ENCODE measurements at regions not wholly inside any gene's neighbourhood (a gene's known extent, or its start where the extent isn't known, plus 50 kb on each side); places are given as distances from the start of the nearest gene placed in this dataset.

- H3K27ac ChIP-seq (ENCODE audit: low read depth, low read length), result no peak overlapping the region
- H3K23ac ChIP-seq (ENCODE audit: low read length), result no peak overlapping the region
- H2AFZ ChIP-seq (ENCODE audit: insufficient read depth, low read length, poor library complexity), result no peak overlapping the region
- H3K4me1 ChIP-seq (ENCODE audit: control insufficient read depth in 1 of 2, insufficient read depth in 2 of 2, low read length in 2 of 2), result no peaks in the 10 kb centered on the region
- no peak overlapping the region for H3K4me2 ChIP-seq (ENCODE audit: low read length)
- no peak overlapping the region for H2BK12ac ChIP-seq (ENCODE audit: low read length)
- no peaks in the 10 kb centered on the region for H3K79me2 ChIP-seq (ENCODE audit: control insufficient read depth, insufficient read depth, low read length, poor library complexity)
- H2AK5ac ChIP-seq (ENCODE audit: low read length), result no peak overlapping the region
- H3K36me3 ChIP-seq (ENCODE audit: control insufficient read depth in 1 of 2, insufficient read depth in 2 of 2, low read length in 2 of 2), result no peaks in the 10 kb centered on the region
- H2BK5ac ChIP-seq (ENCODE audit: low read depth, low read length, poor library complexity), result no peak overlapping the region
- no peaks in the 10 kb centered on the region for H3K27me3 ChIP-seq (ENCODE audit: insufficient read depth, low read length)
- no CpG with 5 or more reads among the region's 3 CpGs for WGBS (ENCODE audit: extremely low coverage, insufficient coverage, insufficient read length)
- no peak overlapping the region for H3K4me3 ChIP-seq (ENCODE audit: low read depth, low read length)
- no peak for DNase-seq
- no peak overlapping the region for H4K12ac ChIP-seq (ENCODE audit: low read depth, low read length)
- no peak overlapping the region for H2BK120ac ChIP-seq (ENCODE audit: insufficient read depth, low read length, poor library complexity)
- H4K91ac ChIP-seq (ENCODE audit: low read depth, low read length), result no peak overlapping the region
- H3K14ac ChIP-seq (ENCODE audit: low read length), result no peak overlapping the region
- no peak overlapping the region for H3K4ac ChIP-seq (ENCODE audit: low read depth, low read length)
- no peak overlapping the region for H3K18ac ChIP-seq (ENCODE audit: low read length)
- no peaks in the 10 kb centered on the region for H3K9me3 ChIP-seq (ENCODE audit: insufficient read depth, low read depth, low read length)
- H3K9ac ChIP-seq (ENCODE audit: low read length), result no peak overlapping the region
- no peak overlapping the region for H4K8ac ChIP-seq (ENCODE audit: low read depth, low read length)
- no peaks in the 10 kb centered on the region for H3K79me1 ChIP-seq (ENCODE audit: low read length)
These were observed 313.4 kb downstream of the AEBP2 start for GRCh38 chr12:19752712-19753111.

DNA sequence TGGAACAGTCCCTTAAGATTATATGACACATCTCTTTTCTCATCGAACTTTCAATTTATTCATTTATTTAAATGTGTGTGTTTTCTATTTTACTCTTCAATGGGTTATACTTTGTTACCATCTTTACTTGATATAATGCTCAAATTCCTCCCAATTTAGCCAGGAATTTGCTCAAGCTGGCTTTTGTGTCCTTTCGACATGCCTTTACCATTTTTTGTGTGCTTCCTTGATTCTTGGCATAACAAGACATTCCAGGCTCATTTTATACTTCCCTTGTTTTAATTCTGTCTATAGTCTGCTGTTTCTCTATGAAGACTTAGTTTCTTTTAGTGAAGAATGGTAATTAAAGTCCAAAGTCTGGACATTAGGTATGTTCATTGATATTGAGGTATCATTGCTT is 315.8 kb downstream of the AEBP2 start:
- Histone ChIP-seq H2AK5ac (ENCODE audit: low read length) (no peak overlapping the region), H3K23ac (ENCODE audit: low read length) (no peak overlapping the region), H3K9ac (ENCODE audit: low read length) (no peak overlapping the region), H2BK120ac (ENCODE audit: insufficient read depth, low read length, poor library complexity) (no peak overlapping the region), H3K79me2 (ENCODE audit: control insufficient read depth, insufficient read depth, low read length, poor library complexity) (no peaks in the 10 kb centered on the region), H3K27ac (ENCODE audit: low read depth, low read length) (no peak overlapping the region), H4K12ac (ENCODE audit: low read depth, low read length) (no peak overlapping the region), H4K91ac (ENCODE audit: low read depth, low read length) (no peak overlapping the region), H3K14ac (ENCODE audit: low read length) (no peak overlapping the region), H3K27me3 (ENCODE audit: insufficient read depth, low read length) (no peaks in the 10 kb centered on the region), H2BK12ac (ENCODE audit: low read length) (no peak overlapping the region), H3K4ac (ENCODE audit: low read depth, low read length) (no peak overlapping the region), H3K79me1 (ENCODE audit: low read length) (no peaks in the 10 kb centered on the region), H3K36me3 (ENCODE audit: control insufficient read depth in 1 of 2, insufficient read depth in 2 of 2, low read length in 2 of 2) (no peaks in the 10 kb centered on the region), H3K4me1 (ENCODE audit: control insufficient read depth in 1 of 2, insufficient read depth in 2 of 2, low read length in 2 of 2) (no peaks in the 10 kb centered on the region), H2AFZ (ENCODE audit: insufficient read depth, low read length, poor library complexity) (no peak overlapping the region), H3K4me2 (ENCODE audit: low read length) (no peak overlapping the region), H3K9me3 (ENCODE audit: insufficient read depth, low read depth, low read length) (no peaks in the 10 kb centered on the region), H4K8ac (ENCODE audit: low read depth, low read length) (no peak overlapping the region), H3K18ac (ENCODE audit: low read length) (no peak overlapping the region), H3K4me3 (ENCODE audit: low read depth, low read length) (no peak overlapping the region), H2BK5ac (ENCODE audit: low read depth, low read length, poor library complexity) (no peak overlapping the region)
- no CpG with 5 or more reads among the region's 2 CpGs for WGBS (ENCODE audit: extremely low coverage, insufficient coverage, insufficient read length)
- peak in 1 of 2 donors; percentile 39 for DNase-seq

- H4K91ac ChIP-seq (ENCODE audit: low read depth, low read length), result no peak overlapping the region
- H3K27me3 ChIP-seq (ENCODE audit: insufficient read depth, low read length), result no peaks in the 10 kb centered on the region
- no peak overlapping the region for H3K27ac ChIP-seq (ENCODE audit: low read depth, low read length)
- H4K12ac ChIP-seq (ENCODE audit: low read depth, low read length), result no peak overlapping the region
- H3K4me2 ChIP-seq (ENCODE audit: low read length), result no peak overlapping the region
- H2AFZ ChIP-seq (ENCODE audit: insufficient read depth, low read length, poor library complexity), result no peak overlapping the region
- no peaks in the 10 kb centered on the region for H3K79me2 ChIP-seq (ENCODE audit: control insufficient read depth, insufficient read depth, low read length, poor library complexity)
- H2BK12ac ChIP-seq (ENCODE audit: low read length), result no peak overlapping the region
- peak in 1 of 2 donors; percentile 37 for DNase-seq
- no peak overlapping the region for H2BK120ac ChIP-seq (ENCODE audit: insufficient read depth, low read length, poor library complexity)
- no CpG with 5 or more reads among the region's 7 CpGs for WGBS (ENCODE audit: extremely low coverage, insufficient coverage, insufficient read length)
- H4K8ac ChIP-seq (ENCODE audit: low read depth, low read length), result no peak overlapping the region
- H3K4ac ChIP-seq (ENCODE audit: low read depth, low read length), result no peak overlapping the region
- H3K18ac ChIP-seq (ENCODE audit: low read length), result no peak overlapping the region
- no peak overlapping the region for H3K14ac ChIP-seq (ENCODE audit: low read length)
- no peak overlapping the region for H3K4me3 ChIP-seq (ENCODE audit: low read depth, low read length)
- no peaks in the 10 kb centered on the region for H3K9me3 ChIP-seq (ENCODE audit: insufficient read depth, low read depth, low read length)
- no peaks in the 10 kb centered on the region for H3K79me1 ChIP-seq (ENCODE audit: low read length)
- no peaks in the 10 kb centered on the region for H3K36me3 ChIP-seq (ENCODE audit: control insufficient read depth in 1 of 2, insufficient read depth in 2 of 2, low read length in 2 of 2)
- no peak overlapping the region for H3K23ac ChIP-seq (ENCODE audit: low read length)
- no peak overlapping the region for H2BK5ac ChIP-seq (ENCODE audit: low read depth, low read length, poor library complexity)
- H3K9ac ChIP-seq (ENCODE audit: low read length), result no peak overlapping the region
- no peak overlapping the region for H2AK5ac ChIP-seq (ENCODE audit: low read length)
- no peaks in the 10 kb centered on the region for H3K4me1 ChIP-seq (ENCODE audit: control insufficient read depth in 1 of 2, insufficient read depth in 2 of 2, low read length in 2 of 2)
These were observed 318.1 kb downstream of the AEBP2 start for GRCh38 chr12:19757317-19757877.

DNA sequence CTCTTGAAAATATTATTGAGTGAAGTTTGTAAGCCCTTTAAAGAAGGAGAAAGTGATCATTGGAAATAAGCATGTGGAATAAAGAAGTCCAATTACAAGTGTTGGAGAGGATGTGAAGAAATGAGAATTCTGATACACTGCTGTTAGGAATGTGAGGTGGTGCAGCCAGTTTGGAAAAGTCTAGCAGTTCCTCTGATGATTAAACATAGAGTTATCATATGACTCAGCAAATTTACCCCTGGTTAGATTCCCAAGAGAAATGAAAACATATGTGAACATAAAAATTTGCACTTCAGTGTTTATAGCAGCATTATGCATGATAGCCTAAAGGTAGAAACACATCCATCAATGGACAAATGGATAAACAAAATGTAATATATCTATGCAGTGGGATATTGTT is 319.9 kb downstream of the AEBP2 start:
- Histone ChIP-seq H3K27ac (ENCODE audit: low read depth, low read length) (no peak overlapping the region), H3K4ac (ENCODE audit: low read depth, low read length) (no peak overlapping the region), H2BK120ac (ENCODE audit: insufficient read depth, low read length, poor library complexity) (no peak overlapping the region), H3K27me3 (ENCODE audit: insufficient read depth, low read length) (no peaks in the 10 kb centered on the region), H4K12ac (ENCODE audit: low read depth, low read length) (no peak overlapping the region), H3K79me1 (ENCODE audit: low read length) (no peaks in the 10 kb centered on the region), H3K9ac (ENCODE audit: low read length) (no peak overlapping the region), H4K8ac (ENCODE audit: low read depth, low read length) (no peak overlapping the region), H3K79me2 (ENCODE audit: control insufficient read depth, insufficient read depth, low read length, poor library complexity) (no peaks in the 10 kb centered on the region), H3K36me3 (ENCODE audit: control insufficient read depth in 1 of 2, insufficient read depth in 2 of 2, low read length in 2 of 2) (no peaks in the 10 kb centered on the region), H3K4me3 (ENCODE audit: low read depth, low read length) (no peak overlapping the region), H3K23ac (ENCODE audit: low read length) (no peak overlapping the region), H3K4me2 (ENCODE audit: low read length) (no peak overlapping the region), H2AK5ac (ENCODE audit: low read length) (no peak overlapping the region), H4K91ac (ENCODE audit: low read depth, low read length) (no peak overlapping the region), H2AFZ (ENCODE audit: insufficient read depth, low read length, poor library complexity) (no peak overlapping the region), H2BK12ac (ENCODE audit: low read length) (no peak overlapping the region), H3K4me1 (ENCODE audit: control insufficient read depth in 1 of 2, insufficient read depth in 2 of 2, low read length in 2 of 2) (no peaks in the 10 kb centered on the region), H3K14ac (ENCODE audit: low read length) (no peak overlapping the region), H2BK5ac (ENCODE audit: low read depth, low read length, poor library complexity) (no peak overlapping the region), H3K9me3 (ENCODE audit: insufficient read depth, low read depth, low read length) (peaks cover 1% of the 10 kb centered on the region), H3K18ac (ENCODE audit: low read length) (no peak overlapping the region)
- DNase-seq, result no peak
